ENCODE measurements at regions not wholly inside any gene's neighbourhood (a gene's known extent, or its start where the extent isn't known, plus 50 kb on each side); places are given as distances from the start of the nearest gene placed in this dataset.

DNA sequence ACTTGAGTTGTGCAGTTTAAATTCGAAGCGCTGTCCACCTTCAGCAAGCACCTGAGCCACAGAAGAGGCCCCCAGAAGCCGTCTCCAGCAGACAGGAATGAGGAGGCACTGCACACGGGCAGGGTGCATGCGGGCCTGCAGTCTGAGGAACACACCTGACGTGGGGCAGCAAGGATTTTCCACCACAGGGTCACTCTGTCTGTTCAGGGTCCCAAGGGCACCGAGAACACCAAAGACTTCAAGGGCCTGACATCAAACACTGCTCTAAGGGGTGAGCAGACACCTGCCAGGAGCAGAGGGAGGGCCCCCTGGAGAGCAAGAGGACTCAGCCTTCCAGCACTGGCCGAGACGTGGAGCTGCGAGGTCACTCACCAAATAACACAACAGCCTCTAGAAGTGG is 99.7 kb upstream of the C14orf180 start:
- TF ChIP-seq EP300 (IDR thresholded peaks at IDR 0.05; ENCODE audit: borderline replicate concordance in 1 of 2, low read depth in 1 of 2, low read length in 1 of 2), result no peak
- TF ChIP-seq, protein P1, sequence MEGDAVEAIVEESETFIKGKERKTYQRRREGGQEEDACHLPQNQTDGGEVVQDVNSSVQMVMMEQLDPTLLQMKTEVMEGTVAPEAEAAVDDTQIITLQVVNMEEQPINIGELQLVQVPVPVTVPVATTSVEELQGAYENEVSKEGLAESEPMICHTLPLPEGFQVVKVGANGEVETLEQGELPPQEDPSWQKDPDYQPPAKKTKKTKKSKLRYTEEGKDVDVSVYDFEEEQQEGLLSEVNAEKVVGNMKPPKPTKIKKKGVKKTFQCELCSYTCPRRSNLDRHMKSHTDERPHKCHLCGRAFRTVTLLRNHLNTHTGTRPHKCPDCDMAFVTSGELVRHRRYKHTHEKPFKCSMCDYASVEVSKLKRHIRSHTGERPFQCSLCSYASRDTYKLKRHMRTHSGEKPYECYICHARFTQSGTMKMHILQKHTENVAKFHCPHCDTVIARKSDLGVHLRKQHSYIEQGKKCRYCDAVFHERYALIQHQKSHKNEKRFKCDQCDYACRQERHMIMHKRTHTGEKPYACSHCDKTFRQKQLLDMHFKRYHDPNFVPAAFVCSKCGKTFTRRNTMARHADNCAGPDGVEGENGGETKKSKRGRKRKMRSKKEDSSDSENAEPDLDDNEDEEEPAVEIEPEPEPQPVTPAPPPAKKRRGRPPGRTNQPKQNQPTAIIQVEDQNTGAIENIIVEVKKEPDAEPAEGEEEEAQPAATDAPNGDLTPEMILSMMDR (IDR thresholded peaks at IDR 0.05), result no peak

Measured in SK-N-SH (cell line).